SK-N-SH (cell line): ENCODE measurements at regions not wholly inside any gene's neighbourhood (a gene's known extent, or its start where the extent isn't known, plus 50 kb on each side); places are given as distances from the start of the nearest gene placed in this dataset.

Source experiments
- CTCF ChIA-PET: fragments of 300-600, 350-600 bp; formaldehyde crosslinking; extraction: SDS; loops from one replicate; lab custom pipeline; 2021; lab: Yijun Ruan, JAX
- POLR2A ChIA-PET: fragments of 350-600 bp; sonication (Branson Sonifier 250); formaldehyde crosslinking; extraction: SDS; loops from one replicate; lab custom pipeline; 2020; ENCODE audit warnings: antibody characterized with exemption, inconsistent platforms; lab: Yijun Ruan, JAX
- DNase-seq: peaks from one replicate; pipeline ENCODE4 v3.0.0; 2012
- H2AFZ ChIP-seq: fragments of 200-600 bp; sonication (generic); 2 replicates; pipeline ENCODE4 v1.8.1; 2016; ENCODE audit warnings: antibody characterized with exemption, mild to moderate bottlenecking, low read depth
- H3F3A ChIP-seq: fragments of 200-600 bp; sonication (generic); replicated peaks from 2 replicates; pipeline ENCODE3; 2016; ENCODE audit warnings: antibody characterized with exemption, mild to moderate bottlenecking; ENCODE audit not compliant: insufficient read depth
- H3K27ac ChIP-seq, 2 experiments: fragments of 200-500 bp in 1 of 2; fragments of 200-600 bp in 1 of 2; sonication (Bioruptor generic) in 1 of 2; sonication (generic), shearing (Covaris generic) in 1 of 2; 2 replicates each; pipeline versions ENCODE4 v1.5.1 to v1.6.1; 2014 to 2016; ENCODE audit warnings: low read depth in 2 of 2, inconsistent platforms in 1 of 2, low read length in 1 of 2, mild to moderate bottlenecking in 1 of 2, mixed read lengths in 1 of 2
- H3K27me3 ChIP-seq: fragments of 200-600 bp; sonication (generic), shearing (Covaris generic); 2 replicates; pipeline ENCODE4 v1.6.1; 2016; ENCODE audit warnings: mixed run types; ENCODE audit not compliant: insufficient read depth
- H3K36me3 ChIP-seq, 2 experiments: fragments of 200-500 bp in 1 of 2; fragments of 200-600 bp in 1 of 2; sonication (Bioruptor generic) in 1 of 2; sonication (generic) in 1 of 2; replicated peaks in 1 of 2; 2 replicates each; pipeline versions ENCODE3 to v1.5.1; 2014 to 2016; ENCODE audit warnings: low read length in 1 of 2, mild to moderate bottlenecking in 1 of 2; ENCODE audit not compliant: insufficient read depth in 2 of 2, control insufficient read depth in 1 of 2
- H3K4me1 ChIP-seq, 2 experiments: fragments of 200-500 bp in 1 of 2; fragments of 200-600 bp in 1 of 2; sonication (Bioruptor generic) in 1 of 2; sonication (generic), shearing (Covaris generic) in 1 of 2; 2 replicates each; pipeline versions ENCODE4 v1.5.1 to v1.6.1; 2014 to 2016; ENCODE audit warnings: low read depth in 1 of 2, low read length in 1 of 2, mixed run types in 1 of 2; ENCODE audit not compliant: insufficient read depth in 2 of 2, control insufficient read depth in 1 of 2
- H3K4me2 ChIP-seq: fragments of 200-600 bp; sonication (generic), shearing (Covaris generic); 2 replicates; pipeline ENCODE4 v1.6.1; 2017; ENCODE audit warnings: mixed run types
- H3K4me3 ChIP-seq, 2 experiments: fragments of 200-500 bp in 1 of 2; fragments of 200-600 bp in 1 of 2; sonication (Bioruptor generic) in 1 of 2; sonication (generic), shearing (Covaris generic) in 1 of 2; 2 replicates each; pipeline versions ENCODE4 v1.5.1 to v1.8.1; 2014 to 2016; ENCODE audit warnings: low read depth in 2 of 2, inconsistent platforms in 1 of 2, low read length in 1 of 2, mild to moderate bottlenecking in 1 of 2, mixed read lengths in 1 of 2, moderate library complexity in 1 of 2
- H3K79me2 ChIP-seq: fragments of 200-600 bp; sonication (generic); 2 replicates; pipeline ENCODE4 v1.8.1; 2017; ENCODE audit warnings: mild to moderate bottlenecking; ENCODE audit not compliant: insufficient read depth
- H3K9ac ChIP-seq: fragments of 200-600 bp; sonication (generic); 2 replicates; pipeline ENCODE4 v1.6.1; 2017; ENCODE audit warnings: mixed run types
- H3K9me2 ChIP-seq: fragments of 200-600 bp; sonication (generic); 2 replicates; pipeline ENCODE4 v1.6.1; 2017; ENCODE audit warnings: mixed run types
- H3K9me3 ChIP-seq: fragments of 200-600 bp; sonication (generic); 2 replicates; pipeline ENCODE4 v1.6.1; 2017; ENCODE audit warnings: mixed run types, mild to moderate bottlenecking, moderate library complexity
- H4K20me1 ChIP-seq: fragments of 200-600 bp; sonication (generic); 2 replicates; pipeline ENCODE4 v1.6.1; 2017; ENCODE audit warnings: mild to moderate bottlenecking, mixed run types; ENCODE audit not compliant: insufficient read depth
- EP300 ChIP-seq, 2 experiments: IDR thresholded peaks; 2 replicates each; pipeline versions ENCODE4 v1.4.0 to v1.6.1; 2012; ENCODE audit warnings: borderline replicate concordance in 1 of 2, low read depth in 1 of 2, low read length in 1 of 2
- EZH2phosphoT487 ChIP-seq: fragments of 200-600 bp; sonication (generic); IDR thresholded peaks from 2 replicates; pipeline ENCODE4 v1.6.1; 2017; ENCODE audit warnings: low read depth, mixed run types, mild to moderate bottlenecking, antibody characterized with exemption, moderate library complexity, borderline replicate concordance
- FOXM1 ChIP-seq: IDR thresholded peaks from 2 replicates; pipeline ENCODE4 v1.4.0; 2012; ENCODE audit warnings: low read depth, mild to moderate bottlenecking
- JUND ChIP-seq: IDR thresholded peaks from 2 replicates; pipeline ENCODE4 v1.4.0; 2012
- MEF2A ChIP-seq: IDR thresholded peaks from 2 replicates; pipeline ENCODE4 v1.4.0; 2012; ENCODE audit warnings: low read depth, borderline replicate concordance
- MXI1 ChIP-seq: IDR thresholded peaks from 2 replicates; pipeline ENCODE4 v1.6.1; 2012; ENCODE audit warnings: mild to moderate bottlenecking, low read depth, low read length, improper control_type of control experiment
- NFIC ChIP-seq: IDR thresholded peaks from 2 replicates; pipeline ENCODE4 v1.4.0; 2012; ENCODE audit warnings: borderline replicate concordance
- PBX3 ChIP-seq: IDR thresholded peaks from 2 replicates; pipeline ENCODE4; 2012
- POLR2AphosphoS5 ChIP-seq: IDR thresholded peaks from 2 replicates; pipeline ENCODE4 v1.6.1; 2012; ENCODE audit warnings: low read depth, low read length
- RFX5 ChIP-seq: IDR thresholded peaks from 2 replicates; pipeline ENCODE4 v1.6.1; 2012; ENCODE audit warnings: mild to moderate bottlenecking, improper control_type of control experiment, low read length
- SIN3A ChIP-seq: IDR thresholded peaks from 2 replicates; pipeline ENCODE4 v1.6.1; 2012; ENCODE audit warnings: low read depth, mild to moderate bottlenecking, low read length, moderate library complexity, borderline replicate concordance
- SMC3 ChIP-seq: IDR thresholded peaks from 2 replicates; pipeline ENCODE4 v1.6.1; 2012; ENCODE audit warnings: low read depth, low read length, improper control_type of control experiment
- TAF1 ChIP-seq: IDR thresholded peaks from 2 replicates; pipeline ENCODE4 v1.6.1; 2012; ENCODE audit warnings: low read depth, mild to moderate bottlenecking, low read length, moderate library complexity, borderline replicate concordance
- TEAD4 ChIP-seq: IDR thresholded peaks from 2 replicates; pipeline ENCODE4 v1.4.0; 2012; ENCODE audit warnings: mild to moderate bottlenecking, borderline replicate concordance; ENCODE audit not compliant: insufficient read depth
- whole genome bisulfite sequencing: methylation state at CpG from one replicate; pipeline ENCODE4 v1.1.6; 2017; ENCODE audit warnings: low lambda C conversion rate; 5-methylcytosine and 5-hydroxymethylcytosine counted together
- TF ChIP-seq, protein P1 (sequence below): IDR thresholded peaks from 2 replicates; pipeline ENCODE4 v1.4.0; 2012; ENCODE audit warnings: low read depth, borderline replicate concordance
- TF ChIP-seq, protein P2 (sequence below): fragments of 150-350 bp; IDR thresholded peaks from 2 replicates; pipeline ENCODE4 v1.6.1; 2017; ENCODE audit warnings: antibody characterized with exemption, low read length, low read depth, borderline replicate concordance
- TF ChIP-seq, protein P3 (sequence below): IDR thresholded peaks from 2 replicates; pipeline ENCODE4 v1.4.0; 2012; ENCODE audit warnings: low read depth, borderline replicate concordance
- TF ChIP-seq, protein P4 (sequence below): fragments of 200-600 bp; sonication (generic); IDR thresholded peaks from 2 replicates; pipeline ENCODE4 v1.6.1; 2017; ENCODE audit warnings: antibody characterized with exemption, mild to moderate bottlenecking, moderate library complexity
- TF ChIP-seq, protein P5 (sequence below): IDR thresholded peaks from 2 replicates; pipeline ENCODE4 v1.6.1; 2012; ENCODE audit warnings: mild to moderate bottlenecking, low read depth, low read length, moderate library complexity

GRCh38 chr2:145654156-145654555 is 1134.2 kb upstream of the ZEB2 start:
- H3K4me2 ChIP-seq: no peak overlapping the region
- peaks cover 0 to 24% of the 10 kb centered on the region in 2 experiments; a peak in 1 of 4 replicates for H3K4me1 ChIP-seq
- H3K27me3 ChIP-seq: no peaks in the 10 kb centered on the region
- WGBS: 86% methylated on average over 2 of the region's 2 CpGs
- H3F3A ChIP-seq: no peaks in the 10 kb centered on the region
- TF ChIP-seq MEF2A (no peak), PBX3 (no peak), EZH2phosphoT487 (no peak), NFIC (no peak), POLR2AphosphoS5 (no peak), SIN3A (no peak), FOXM1 (no peak), MXI1 (no peak), JUND (no peak), RFX5 (no peak), SMC3 (no peak), TAF1 (no peak), EP300 (IDR thresholded peaks at IDR 0.05; ENCODE audit: borderline replicate concordance in 1 of 2, low read depth in 1 of 2, low read length in 1 of 2) (no peak), TEAD4 (no peak)
- TF ChIP-seq, protein P1, sequence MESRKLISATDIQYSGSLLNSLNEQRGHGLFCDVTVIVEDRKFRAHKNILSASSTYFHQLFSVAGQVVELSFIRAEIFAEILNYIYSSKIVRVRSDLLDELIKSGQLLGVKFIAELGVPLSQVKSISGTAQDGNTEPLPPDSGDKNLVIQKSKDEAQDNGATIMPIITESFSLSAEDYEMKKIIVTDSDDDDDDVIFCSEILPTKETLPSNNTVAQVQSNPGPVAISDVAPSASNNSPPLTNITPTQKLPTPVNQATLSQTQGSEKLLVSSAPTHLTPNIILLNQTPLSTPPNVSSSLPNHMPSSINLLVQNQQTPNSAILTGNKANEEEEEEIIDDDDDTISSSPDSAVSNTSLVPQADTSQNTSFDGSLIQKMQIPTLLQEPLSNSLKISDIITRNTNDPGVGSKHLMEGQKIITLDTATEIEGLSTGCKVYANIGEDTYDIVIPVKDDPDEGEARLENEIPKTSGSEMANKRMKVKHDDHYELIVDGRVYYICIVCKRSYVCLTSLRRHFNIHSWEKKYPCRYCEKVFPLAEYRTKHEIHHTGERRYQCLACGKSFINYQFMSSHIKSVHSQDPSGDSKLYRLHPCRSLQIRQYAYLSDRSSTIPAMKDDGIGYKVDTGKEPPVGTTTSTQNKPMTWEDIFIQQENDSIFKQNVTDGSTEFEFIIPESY: no peak
- TF ChIP-seq, protein P2, sequence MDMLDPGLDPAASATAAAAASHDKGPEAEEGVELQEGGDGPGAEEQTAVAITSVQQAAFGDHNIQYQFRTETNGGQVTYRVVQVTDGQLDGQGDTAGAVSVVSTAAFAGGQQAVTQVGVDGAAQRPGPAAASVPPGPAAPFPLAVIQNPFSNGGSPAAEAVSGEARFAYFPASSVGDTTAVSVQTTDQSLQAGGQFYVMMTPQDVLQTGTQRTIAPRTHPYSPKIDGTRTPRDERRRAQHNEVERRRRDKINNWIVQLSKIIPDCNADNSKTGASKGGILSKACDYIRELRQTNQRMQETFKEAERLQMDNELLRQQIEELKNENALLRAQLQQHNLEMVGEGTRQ: no peak
- TF ChIP-seq, protein P3, sequence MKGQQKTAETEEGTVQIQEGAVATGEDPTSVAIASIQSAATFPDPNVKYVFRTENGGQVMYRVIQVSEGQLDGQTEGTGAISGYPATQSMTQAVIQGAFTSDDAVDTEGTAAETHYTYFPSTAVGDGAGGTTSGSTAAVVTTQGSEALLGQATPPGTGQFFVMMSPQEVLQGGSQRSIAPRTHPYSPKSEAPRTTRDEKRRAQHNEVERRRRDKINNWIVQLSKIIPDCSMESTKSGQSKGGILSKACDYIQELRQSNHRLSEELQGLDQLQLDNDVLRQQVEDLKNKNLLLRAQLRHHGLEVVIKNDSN: no peak
- TF ChIP-seq, protein P4, sequence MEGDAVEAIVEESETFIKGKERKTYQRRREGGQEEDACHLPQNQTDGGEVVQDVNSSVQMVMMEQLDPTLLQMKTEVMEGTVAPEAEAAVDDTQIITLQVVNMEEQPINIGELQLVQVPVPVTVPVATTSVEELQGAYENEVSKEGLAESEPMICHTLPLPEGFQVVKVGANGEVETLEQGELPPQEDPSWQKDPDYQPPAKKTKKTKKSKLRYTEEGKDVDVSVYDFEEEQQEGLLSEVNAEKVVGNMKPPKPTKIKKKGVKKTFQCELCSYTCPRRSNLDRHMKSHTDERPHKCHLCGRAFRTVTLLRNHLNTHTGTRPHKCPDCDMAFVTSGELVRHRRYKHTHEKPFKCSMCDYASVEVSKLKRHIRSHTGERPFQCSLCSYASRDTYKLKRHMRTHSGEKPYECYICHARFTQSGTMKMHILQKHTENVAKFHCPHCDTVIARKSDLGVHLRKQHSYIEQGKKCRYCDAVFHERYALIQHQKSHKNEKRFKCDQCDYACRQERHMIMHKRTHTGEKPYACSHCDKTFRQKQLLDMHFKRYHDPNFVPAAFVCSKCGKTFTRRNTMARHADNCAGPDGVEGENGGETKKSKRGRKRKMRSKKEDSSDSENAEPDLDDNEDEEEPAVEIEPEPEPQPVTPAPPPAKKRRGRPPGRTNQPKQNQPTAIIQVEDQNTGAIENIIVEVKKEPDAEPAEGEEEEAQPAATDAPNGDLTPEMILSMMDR: no peak
- TF ChIP-seq, protein P5, sequence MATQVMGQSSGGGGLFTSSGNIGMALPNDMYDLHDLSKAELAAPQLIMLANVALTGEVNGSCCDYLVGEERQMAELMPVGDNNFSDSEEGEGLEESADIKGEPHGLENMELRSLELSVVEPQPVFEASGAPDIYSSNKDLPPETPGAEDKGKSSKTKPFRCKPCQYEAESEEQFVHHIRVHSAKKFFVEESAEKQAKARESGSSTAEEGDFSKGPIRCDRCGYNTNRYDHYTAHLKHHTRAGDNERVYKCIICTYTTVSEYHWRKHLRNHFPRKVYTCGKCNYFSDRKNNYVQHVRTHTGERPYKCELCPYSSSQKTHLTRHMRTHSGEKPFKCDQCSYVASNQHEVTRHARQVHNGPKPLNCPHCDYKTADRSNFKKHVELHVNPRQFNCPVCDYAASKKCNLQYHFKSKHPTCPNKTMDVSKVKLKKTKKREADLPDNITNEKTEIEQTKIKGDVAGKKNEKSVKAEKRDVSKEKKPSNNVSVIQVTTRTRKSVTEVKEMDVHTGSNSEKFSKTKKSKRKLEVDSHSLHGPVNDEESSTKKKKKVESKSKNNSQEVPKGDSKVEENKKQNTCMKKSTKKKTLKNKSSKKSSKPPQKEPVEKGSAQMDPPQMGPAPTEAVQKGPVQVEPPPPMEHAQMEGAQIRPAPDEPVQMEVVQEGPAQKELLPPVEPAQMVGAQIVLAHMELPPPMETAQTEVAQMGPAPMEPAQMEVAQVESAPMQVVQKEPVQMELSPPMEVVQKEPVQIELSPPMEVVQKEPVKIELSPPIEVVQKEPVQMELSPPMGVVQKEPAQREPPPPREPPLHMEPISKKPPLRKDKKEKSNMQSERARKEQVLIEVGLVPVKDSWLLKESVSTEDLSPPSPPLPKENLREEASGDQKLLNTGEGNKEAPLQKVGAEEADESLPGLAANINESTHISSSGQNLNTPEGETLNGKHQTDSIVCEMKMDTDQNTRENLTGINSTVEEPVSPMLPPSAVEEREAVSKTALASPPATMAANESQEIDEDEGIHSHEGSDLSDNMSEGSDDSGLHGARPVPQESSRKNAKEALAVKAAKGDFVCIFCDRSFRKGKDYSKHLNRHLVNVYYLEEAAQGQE: no peak
- no peaks in the 10 kb centered on the region for H3K79me2 ChIP-seq
- no peaks in the 10 kb centered on the region for H3K9me3 ChIP-seq
- no peaks in the 10 kb centered on the region for H3K9me2 ChIP-seq
- POLR2A ChIA-PET: no interaction called here
- no peak for DNase-seq
- CTCF ChIA-PET: interaction anchor here (1.5 kb wide), 1 partner anchor 11 kb away, joined by 3 read pairs; no protein-coding TSS in a partner anchor
- H3K9ac ChIP-seq: no peak overlapping the region
- H2AFZ ChIP-seq: no peak overlapping the region
- no peak overlapping the region for H3K4me3 ChIP-seq
- H4K20me1 ChIP-seq: no peaks in the 10 kb centered on the region
- H3K36me3 ChIP-seq: no peaks in the 10 kb centered on the region
- H3K27ac ChIP-seq: no peak overlapping the region
